ENCODE measurements at regions not wholly inside any gene's neighbourhood (a gene's known extent, or its start where the extent isn't known, plus 50 kb on each side); places are given as distances from the start of the nearest gene placed in this dataset.

GRCh38 chr2:129296806-129297205 lies 682.7 kb upstream of the RAB6C start:
- TF ChIP-seq CTCF (IDR thresholded peaks at IDR 0.05; ENCODE audit: low read length) (no peak), EZH2phosphoT487 (IDR thresholded peaks at IDR 0.05; ENCODE audit: low read length) (no peak), EZH2 (optimal IDR thresholded peaks at IDR 0.05; ENCODE audit: low read depth, low read length) (no peak)
